K562 (cell line): ENCODE measurements at regions not wholly inside any gene's neighbourhood (a gene's known extent, or its start where the extent isn't known, plus 50 kb on each side); places are given as distances from the start of the nearest gene placed in this dataset.

Experiments used
- ATAC-seq: fragments of 200-7000 bp; cut with Tn5 transposase; 3 replicates; pipeline ENCODE4 v1.9.1; 2020; ENCODE audit warnings: moderate library complexity
- BruUV-seq: library from RNA; stranded (reverse); fragments of 400-500 nt; replicated peaks from 2 replicates; lab custom pipeline; 2021; lab: Mats Ljungman, UMichigan
- CTCF ChIA-PET: fragments of 300-600 bp; formaldehyde crosslinking; extraction: SDS; loops from one replicate; lab custom pipeline; 2021; ENCODE audit warnings: low intra/inter-chr PET ratio; lab: Yijun Ruan, JAX
- POLR2A ChIA-PET: fragments of 300-600, 350-650 bp; sonication (Branson Sonifier 250); formaldehyde crosslinking; extraction: SDS; loops from one replicate; lab custom pipeline; 2021; ENCODE audit warnings: antibody characterized with exemption, inconsistent platforms; lab: Yijun Ruan, JAX
- DNase-seq, 4 experiments: peaks; one replicate each; pipeline versions ENCODE4 v3.0.0 to v3.0.0-alpha.2; 2011 to 2018; ENCODE audit warnings: low spot score in 3 of 4, mixed read lengths in 3 of 4; ENCODE audit errors: extremely low read depth in 1 of 4
- FAIRE-seq: peaks from 2 replicates; lab custom pipeline; 2011; peaks lifted over from hg19 to GRCh38; lab: Jason Lieb, UNC
- H2AFZ ChIP-seq: 2 replicates; pipeline ENCODE4 v1.6.0; 2011; ENCODE audit warnings: low read depth, low read length, control low read depth, inconsistent platforms
- H3K27ac ChIP-seq: fragments of 200-600 bp; 3 replicates; pipeline ENCODE4 v1.8.0; 2011; ENCODE audit warnings: low read depth, mild to moderate bottlenecking, control low read depth, inconsistent platforms, low read length, moderate library complexity, mixed read lengths; ENCODE audit errors: extremely low read depth
- H3K27me3 ChIP-seq, 2 experiments: fragments of 300-600 bp in 1 of 2; 2 replicates in 1 of 2; 3 replicates in 1 of 2; pipeline versions ENCODE4 v1.6.0 to v1.8.0; 2011; ENCODE audit warnings: inconsistent platforms in 2 of 2, low read length in 2 of 2, mild to moderate bottlenecking in 1 of 2, mixed read lengths in 1 of 2, moderate library complexity in 1 of 2; ENCODE audit not compliant: control insufficient read depth in 2 of 2, insufficient read depth in 2 of 2
- H3K36me3 ChIP-seq: fragments of 300-600 bp; 3 replicates; pipeline ENCODE4 v1.8.0; 2011; ENCODE audit warnings: mild to moderate bottlenecking, low read length, inconsistent platforms; ENCODE audit not compliant: control insufficient read depth, insufficient read depth
- H3K4me1 ChIP-seq, 2 experiments: fragments of 200-600 bp in 1 of 2; replicated peaks in 1 of 2; 2 replicates in 1 of 2; 3 replicates in 1 of 2; pipeline versions ENCODE4 v1.5.1 to v1.8.0; 2011; ENCODE audit warnings: inconsistent platforms in 2 of 2, low read length in 2 of 2, mild to moderate bottlenecking in 1 of 2, mixed read lengths in 1 of 2, moderate library complexity in 1 of 2; ENCODE audit not compliant: control insufficient read depth in 2 of 2, insufficient read depth in 2 of 2
- H3K4me2 ChIP-seq: 2 replicates; pipeline ENCODE4 v1.6.1; 2011; ENCODE audit warnings: low read length, control low read depth, inconsistent platforms, mixed read lengths; ENCODE audit not compliant: insufficient read depth
- H3K4me3 ChIP-seq: fragments of 200-600 bp; sonication (generic), shearing (Covaris generic); 2 replicates; pipeline ENCODE4 v1.5.1; 2016; ENCODE audit warnings: control low read depth, inconsistent platforms
- H3K79me2 ChIP-seq: fragments of 200-600 bp; 3 replicates; pipeline ENCODE4 v1.8.0; 2011; ENCODE audit warnings: low read length, inconsistent platforms; ENCODE audit not compliant: control insufficient read depth, insufficient read depth
- H3K9ac ChIP-seq, 2 experiments: 2 replicates each; pipeline versions ENCODE4 v1.6.0 to v1.6.1; 2011; ENCODE audit warnings: low read depth in 2 of 2, low read length in 2 of 2, control low read depth in 1 of 2, inconsistent platforms in 1 of 2, mild to moderate bottlenecking in 1 of 2, mixed read lengths in 1 of 2; ENCODE audit not compliant: insufficient read depth in 1 of 2
- H3K9me1 ChIP-seq: one replicate; pipeline ENCODE4 v1.6.0; 2011; ENCODE audit warnings: inconsistent platforms, mild to moderate bottlenecking, low read length, moderate library complexity; ENCODE audit not compliant: control insufficient read depth, insufficient read depth
- H3K9me3 ChIP-seq: replicated peaks from 2 replicates; pipeline ENCODE4 v1.5.1; 2011; ENCODE audit warnings: low read depth, low read length, inconsistent platforms; ENCODE audit not compliant: control insufficient read depth, insufficient read depth
- H4K20me1 ChIP-seq: replicated peaks from 2 replicates; pipeline ENCODE4 v1.6.1; 2011; ENCODE audit warnings: low read length, inconsistent platforms, mixed read lengths; ENCODE audit not compliant: control insufficient read depth, insufficient read depth
- BACH1 ChIP-seq: fragments of 200-800 bp; sonication (Bioruptor generic); IDR thresholded peaks from 2 replicates; pipeline ENCODE4 v1.6.1; 2016; ENCODE audit warnings: missing genetic modification characterization, missing compliant biosample characterization
- ESRRA ChIP-seq: fragments of 450-650 bp; IDR thresholded peaks from 2 replicates; pipeline ENCODE4 v1.6.1; 2014; ENCODE audit warnings: low read depth, mild to moderate bottlenecking, moderate library complexity, borderline replicate concordance
- FOXP1 ChIP-seq: sonication (generic); formaldehyde crosslinking; IDR thresholded peaks from 2 replicates; pipeline ENCODE4 v1.8.0; 2022; ENCODE audit warnings: mild to moderate bottlenecking, missing genetic modification reagents
- RREB1 ChIP-seq: fragments of 250-450 bp; sonication (Bioruptor Pico); IDR thresholded peaks from 2 replicates; pipeline ENCODE4 v1.4.0; 2020
- XRCC4 ChIP-seq: IDR thresholded peaks from one replicate; pipeline ENCODE4 v1.6.1; 2011; ENCODE audit not compliant: insufficient read depth, insufficient read length; ENCODE audit errors: extremely low read depth
- WGBS: fragments of 100-300 bp; shearing (Covaris generic); methylation state at CpG from one replicate; pipeline ENCODE4 v1.1.6; 2016; ENCODE audit warnings: low coverage, mixed read lengths; ENCODE audit not compliant: insufficient coverage; ENCODE audit errors: missing lambda C conversion rate; 5-methylcytosine and 5-hydroxymethylcytosine counted together
- in situ Hi-C: fragments of 300-500 bp; cut with MboI; formaldehyde crosslinking; loops from 4 replicates; pipeline ENCODE4 v1.15.0; 2018; ENCODE audit warnings: inconsistent platforms, mixed read lengths
- intact Hi-C: fragments of 100-400 bp; cut with micrococcal nuclease; formaldehyde crosslinking; loops from 2 replicates; pipeline ENCODE4 v1.14.2; 2022
- TF ChIP-seq, protein P1 (sequence below): fragments of 450-650 bp; formaldehyde crosslinking; conservative IDR thresholded peaks from 2 replicates; pipeline ENCODE4 v1.4.0; 2022; ENCODE audit warnings: mild to moderate bottlenecking, missing genetic modification characterization

- TF ChIP-seq RREB1: no peak
These were observed 619.9 kb upstream of the SOX9 start (continued) for GRCh38 chr17:71500761-71501555.

DNA sequence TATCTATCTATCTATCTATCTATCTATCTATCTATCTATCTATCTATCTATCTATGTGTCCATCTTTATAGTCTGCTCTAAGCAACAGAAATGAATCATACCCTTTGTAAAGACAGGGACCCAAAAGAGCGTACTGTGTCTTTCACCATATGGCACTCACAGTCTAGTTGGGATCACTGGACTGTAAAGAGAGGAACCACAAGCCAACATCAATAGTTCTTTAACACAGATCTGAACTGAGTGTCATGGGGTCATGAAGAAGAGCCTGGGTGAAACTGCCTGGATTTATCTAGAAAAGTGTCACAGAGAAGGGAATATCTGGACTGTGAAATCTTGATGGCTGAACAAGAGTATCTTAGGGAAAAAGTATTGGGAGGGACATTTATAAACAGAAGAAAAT, 619.1 kb upstream of the SOX9 start:
- POLR2A ChIA-PET: no interaction called here
- no peaks in the 10 kb centered on the region for H3K27me3 ChIP-seq
- WGBS: 17% methylated on average over 1 of the region's 1 CpG
- no peak for TF ChIP-seq XRCC4
- TF ChIP-seq FOXP1 (CRISPR knock-in tag): no peak
- no peak for TF ChIP-seq BACH1 (tag)
- no peak for TF ChIP-seq ESRRA
- TF ChIP-seq, protein P1, sequence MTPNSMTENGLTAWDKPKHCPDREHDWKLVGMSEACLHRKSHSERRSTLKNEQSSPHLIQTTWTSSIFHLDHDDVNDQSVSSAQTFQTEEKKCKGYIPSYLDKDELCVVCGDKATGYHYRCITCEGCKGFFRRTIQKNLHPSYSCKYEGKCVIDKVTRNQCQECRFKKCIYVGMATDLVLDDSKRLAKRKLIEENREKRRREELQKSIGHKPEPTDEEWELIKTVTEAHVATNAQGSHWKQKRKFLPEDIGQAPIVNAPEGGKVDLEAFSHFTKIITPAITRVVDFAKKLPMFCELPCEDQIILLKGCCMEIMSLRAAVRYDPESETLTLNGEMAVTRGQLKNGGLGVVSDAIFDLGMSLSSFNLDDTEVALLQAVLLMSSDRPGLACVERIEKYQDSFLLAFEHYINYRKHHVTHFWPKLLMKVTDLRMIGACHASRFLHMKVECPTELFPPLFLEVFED (CRISPR knock-in tag): no peak
- BruUV-seq: no TSS peak
- H3K36me3 ChIP-seq: no peaks in the 10 kb centered on the region
- H3K9me3 ChIP-seq: no peaks in the 10 kb centered on the region
- H3K4me3 ChIP-seq: no peak overlapping the region
- no peaks in the 10 kb centered on the region for H4K20me1 ChIP-seq
- FAIRE-seq: no peak
- CTCF ChIA-PET: no interaction called here
- in situ Hi-C loops (no loop called here), intact Hi-C loops (no loop called here)
- H3K27ac ChIP-seq: no peak overlapping the region
- no peaks in the 10 kb centered on the region for H3K9me1 ChIP-seq
- H3K4me2 ChIP-seq: no peak overlapping the region
- DNase-seq: no peak
- no peak overlapping the region for H2AFZ ChIP-seq
- H3K4me1 ChIP-seq: no peaks in the 10 kb centered on the region
- H3K9ac ChIP-seq: no peak overlapping the region
- ATAC-seq: no peak
- no peaks in the 10 kb centered on the region for H3K79me2 ChIP-seq
